ENCODE measurements at regions not wholly inside any gene's neighbourhood (a gene's known extent, or its start where the extent isn't known, plus 50 kb on each side); places are given as distances from the start of the nearest gene placed in this dataset.

GRCh38 chr17:16888413-16889087 is 83.4 kb downstream of the TNFRSF13B start:
- Histone ChIP-seq H3K27me3 (ENCODE audit: insufficient read depth, low read length) (no peaks in the 10 kb centered on the region), H3K9me3 (ENCODE audit: control insufficient read depth, low read depth, low read length) (no peaks in the 10 kb centered on the region), H2AK5ac (ENCODE audit: insufficient read length, low read length) (no peak overlapping the region), H3K23ac (ENCODE audit: insufficient read length, low read depth, low read length) (no peak overlapping the region), H3K14ac (ENCODE audit: insufficient read depth, low read length) (no peak overlapping the region), H3K27ac (ENCODE audit: insufficient read length, low read depth, low read length) (no peak overlapping the region), H3T11ph (ENCODE audit: low read length) (no peak overlapping the region), H2BK120ac (ENCODE audit: low read depth, low read length, poor library complexity, severe bottlenecking) (no peak overlapping the region), H4K20me1 (ENCODE audit: control insufficient read depth, insufficient read depth, insufficient read length) (no peaks in the 10 kb centered on the region), H2BK15ac (ENCODE audit: low read depth, low read length) (no peak overlapping the region), H3K4me1 (ENCODE audit: insufficient read depth, low read length) (no peaks in the 10 kb centered on the region), H3K23me2 (ENCODE audit: insufficient read length, low read depth, low read length, poor library complexity, severe bottlenecking) (no peaks in the 10 kb centered on the region), H4K5ac (ENCODE audit: insufficient read length, low read depth, low read length) (no peak overlapping the region), H2BK12ac (ENCODE audit: insufficient read length, low read depth, low read length) (no peak overlapping the region), H3K79me2 (ENCODE audit: insufficient read depth, low read length) (no peaks in the 10 kb centered on the region), H4K8ac (replicated peaks; ENCODE audit: insufficient read length, low read depth, low read length) (no peak overlapping the region), H2BK20ac (ENCODE audit: low read depth, low read length, poor library complexity, severe bottlenecking) (no peak overlapping the region), H3K18ac (ENCODE audit: insufficient read length, low read depth, low read length) (no peak overlapping the region), H3K9ac (ENCODE audit: extremely low read depth, insufficient read length, low read length) (no peak overlapping the region), H4K91ac (ENCODE audit: insufficient read length, low read depth, low read length) (no peak overlapping the region), H3K56ac (ENCODE audit: insufficient read length, low read depth, low read length) (no peak overlapping the region), H3K4ac (ENCODE audit: low read depth, low read length) (no peak overlapping the region), H3K79me1 (ENCODE audit: insufficient read depth, low read depth, low read length, poor library complexity, severe bottlenecking) (no peaks in the 10 kb centered on the region), H2BK5ac (ENCODE audit: insufficient read length, low read length) (no peak overlapping the region), H3K4me2 (ENCODE audit: insufficient read depth, insufficient read length, low read length) (no peak overlapping the region), H2AFZ (ENCODE audit: low read length) (no peak overlapping the region)
- no peaks in the 10 kb centered on the region; a peak in 1 of 5 replicates for H3K9me3 Mint-ChIP-seq
- H3K36me3 Mint-ChIP-seq (ENCODE audit: insufficient read depth in 1 of 3, low read depth in 3 of 3) = no peaks in the 10 kb centered on the region
- no peak for TF ChIP-seq CTCF (conservative IDR thresholded peaks at IDR 0.05)
- no peak overlapping the region for H3K27ac Mint-ChIP-seq
- no peaks in the 10 kb centered on the region; the same call in 1 of the 2 replicates for H3K27me3 Mint-ChIP-seq (ENCODE audit: low read depth)
- H3K4me3 Mint-ChIP-seq = no peak overlapping the region
- WGBS (ENCODE audit: extremely low coverage, insufficient read length, low lambda C conversion rate) = no CpG with 5 or more reads among the region's 4 CpGs
- 0 out of 4 replicates have a peak, but pooled peaks cover 0 to 2% of the 10 kb centered on the region in 2 experiments for H3K4me1 Mint-ChIP-seq
- peak; percentile 15 for DNase-seq

All from H9 (cell line).